ENCODE measurements at regions not wholly inside any gene's neighbourhood (a gene's known extent, or its start where the extent isn't known, plus 50 kb on each side); places are given as distances from the start of the nearest gene placed in this dataset.

DNA sequence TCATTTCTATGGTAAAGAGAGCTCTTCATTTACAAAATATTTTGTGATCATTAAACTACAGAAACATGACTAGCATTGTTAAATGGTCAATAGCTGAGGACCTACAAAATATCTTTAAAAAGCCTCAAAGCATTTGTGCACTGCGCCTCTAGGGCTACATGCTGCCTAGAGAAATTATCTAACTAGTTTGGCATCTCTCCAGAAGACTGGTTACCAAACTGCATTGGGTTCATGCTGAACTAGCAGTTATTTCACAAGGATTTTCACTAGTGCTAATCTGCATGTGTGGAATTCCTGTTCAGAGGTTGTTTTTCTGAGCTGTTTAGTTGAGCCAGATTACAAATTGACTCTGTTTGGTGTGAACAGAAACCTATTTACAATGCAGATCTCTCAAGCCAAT, 58.5 kb upstream of the PITX2 start:
- H3K36me3 ChIP-seq (ENCODE audit: control insufficient read depth in 2 of 2, extremely low read depth in 1 of 2, insufficient read depth in 2 of 2, low read length in 2 of 2): no peaks in the 10 kb centered on the region
- H2AFZ ChIP-seq (ENCODE audit: control insufficient read depth, low read length): no peak overlapping the region
- no peak for DNase-seq (ENCODE audit: low read depth, low spot score)
- TF ChIP-seq CTCF (optimal IDR thresholded peaks at IDR 0.05 in 1 of 3, IDR thresholded peaks at IDR 0.05 in 1 of 3, conservative IDR thresholded peaks at IDR 0.05 in 1 of 3; ENCODE audit: extremely low read depth in 1 of 3, insufficient read depth in 2 of 3, low read length in 3 of 3): no peak
- no peak for TF ChIP-seq EZH2 (IDR thresholded peaks at IDR 0.05; ENCODE audit: low read length)
- H4K20me1 ChIP-seq (ENCODE audit: control insufficient read depth, extremely low read depth, insufficient read depth, low read length): no peaks in the 10 kb centered on the region
- no peak overlapping the region for H3K4me2 ChIP-seq (ENCODE audit: control insufficient read depth, extremely low read depth, insufficient read depth, low read depth, low read length)
- H3K9me1 ChIP-seq (ENCODE audit: control insufficient read depth, extremely low read depth, insufficient read depth, low read length): no peaks in the 10 kb centered on the region
- no peaks in the 10 kb centered on the region for H3K9me3 ChIP-seq (ENCODE audit: control insufficient read depth, low read depth, low read length)
- no peak overlapping the region for H3K4me3 ChIP-seq (ENCODE audit: control insufficient read depth in 2 of 3, extremely low read depth in 1 of 3, insufficient read depth in 2 of 3, low read depth in 1 of 3, low read length in 3 of 3)
- dilution Hi-C loops (cut with MboI; ENCODE audit: extremely low pct_ligation_motif_present, low sequenced_read_pairs): no loop called here
- H3K9ac ChIP-seq (ENCODE audit: control insufficient read depth, extremely low read depth, insufficient read depth, low read length): no peak overlapping the region
- no peak overlapping the region for H3K27ac ChIP-seq (ENCODE audit: control insufficient read depth, insufficient read depth, low read length)
- no peaks in the 10 kb centered on the region for H3K4me1 ChIP-seq (ENCODE audit: control insufficient read depth, extremely low read depth, insufficient read depth, low read length)
- H3K27me3 ChIP-seq (ENCODE audit: control insufficient read depth, extremely low read depth, insufficient read depth, low read length): no peaks in the 10 kb centered on the region
- no peak for FAIRE-seq
- H3K79me2 ChIP-seq (ENCODE audit: control insufficient read depth, insufficient read depth, low read length): no peaks in the 10 kb centered on the region

- Histone ChIP-seq H3K36me3 (ENCODE audit: control insufficient read depth in 2 of 2, extremely low read depth in 1 of 2, insufficient read depth in 2 of 2, low read length in 2 of 2) (no peaks in the 10 kb centered on the region), H3K4me3 (ENCODE audit: control insufficient read depth in 2 of 3, extremely low read depth in 1 of 3, insufficient read depth in 2 of 3, low read depth in 1 of 3, low read length in 3 of 3) (no peak overlapping the region), H3K27me3 (ENCODE audit: control insufficient read depth, extremely low read depth, insufficient read depth, low read length) (no peaks in the 10 kb centered on the region), H3K9ac (ENCODE audit: control insufficient read depth, extremely low read depth, insufficient read depth, low read length) (no peak overlapping the region), H3K79me2 (ENCODE audit: control insufficient read depth, insufficient read depth, low read length) (no peaks in the 10 kb centered on the region), H3K9me3 (ENCODE audit: control insufficient read depth, low read depth, low read length) (no peaks in the 10 kb centered on the region), H3K4me1 (ENCODE audit: control insufficient read depth, extremely low read depth, insufficient read depth, low read length) (no peaks in the 10 kb centered on the region), H3K4me2 (ENCODE audit: control insufficient read depth, extremely low read depth, insufficient read depth, low read depth, low read length) (no peak overlapping the region), H3K9me1 (ENCODE audit: control insufficient read depth, extremely low read depth, insufficient read depth, low read length) (no peaks in the 10 kb centered on the region), H4K20me1 (ENCODE audit: control insufficient read depth, extremely low read depth, insufficient read depth, low read length) (no peaks in the 10 kb centered on the region), H3K27ac (ENCODE audit: control insufficient read depth, insufficient read depth, low read length) (no peak overlapping the region), H2AFZ (ENCODE audit: control insufficient read depth, low read length) (no peak overlapping the region)
- TF ChIP-seq EZH2 (IDR thresholded peaks at IDR 0.05; ENCODE audit: low read length) (no peak), CTCF (optimal IDR thresholded peaks at IDR 0.05 in 1 of 3, IDR thresholded peaks at IDR 0.05 in 1 of 3, conservative IDR thresholded peaks at IDR 0.05 in 1 of 3; ENCODE audit: extremely low read depth in 1 of 3, insufficient read depth in 2 of 3, low read length in 3 of 3) (no peak)
- DNase-seq (ENCODE audit: low read depth, low spot score): no peak
- FAIRE-seq: no peak
- dilution Hi-C loops (cut with MboI; ENCODE audit: extremely low pct_ligation_motif_present, low sequenced_read_pairs): no loop called here
These were observed 59.4 kb upstream of the PITX2 start for GRCh38 chr4:110682311-110682710.

Measured in keratinocyte (primary cell).